IMR-90 (cell line): ENCODE measurements at regions not wholly inside any gene's neighbourhood (a gene's known extent, or its start where the extent isn't known, plus 50 kb on each side); places are given as distances from the start of the nearest gene placed in this dataset.

Source experiments
- POLR2A ChIP-seq: IDR thresholded peaks from 2 replicates; pipeline ENCODE4 v1.6.1; 2012; ENCODE audit warnings: mild to moderate bottlenecking, low read depth, low read length
- TF ChIP-seq, protein P1 (sequence below): conservative IDR thresholded peaks from 2 replicates; pipeline ENCODE4 v1.5.1; 2012; ENCODE audit warnings: mild to moderate bottlenecking, low read depth, low read length, improper control_type of control experiment

- TF ChIP-seq, protein P1, sequence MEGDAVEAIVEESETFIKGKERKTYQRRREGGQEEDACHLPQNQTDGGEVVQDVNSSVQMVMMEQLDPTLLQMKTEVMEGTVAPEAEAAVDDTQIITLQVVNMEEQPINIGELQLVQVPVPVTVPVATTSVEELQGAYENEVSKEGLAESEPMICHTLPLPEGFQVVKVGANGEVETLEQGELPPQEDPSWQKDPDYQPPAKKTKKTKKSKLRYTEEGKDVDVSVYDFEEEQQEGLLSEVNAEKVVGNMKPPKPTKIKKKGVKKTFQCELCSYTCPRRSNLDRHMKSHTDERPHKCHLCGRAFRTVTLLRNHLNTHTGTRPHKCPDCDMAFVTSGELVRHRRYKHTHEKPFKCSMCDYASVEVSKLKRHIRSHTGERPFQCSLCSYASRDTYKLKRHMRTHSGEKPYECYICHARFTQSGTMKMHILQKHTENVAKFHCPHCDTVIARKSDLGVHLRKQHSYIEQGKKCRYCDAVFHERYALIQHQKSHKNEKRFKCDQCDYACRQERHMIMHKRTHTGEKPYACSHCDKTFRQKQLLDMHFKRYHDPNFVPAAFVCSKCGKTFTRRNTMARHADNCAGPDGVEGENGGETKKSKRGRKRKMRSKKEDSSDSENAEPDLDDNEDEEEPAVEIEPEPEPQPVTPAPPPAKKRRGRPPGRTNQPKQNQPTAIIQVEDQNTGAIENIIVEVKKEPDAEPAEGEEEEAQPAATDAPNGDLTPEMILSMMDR = no peak
- no peak for TF ChIP-seq POLR2A
These were observed 154.4 kb downstream of the TANC2 start for GRCh38 chr17:63120406-63120805.
